GM12878 (cell line): ENCODE measurements at regions not wholly inside any gene's neighbourhood (a gene's known extent, or its start where the extent isn't known, plus 50 kb on each side); places are given as distances from the start of the nearest gene placed in this dataset.

Experiments used
- ATF7 ChIP-seq: fragments of 450-650 bp; IDR thresholded peaks from 2 replicates; pipeline ENCODE4 v1.6.1; 2016; ENCODE audit warnings: low read depth, mild to moderate bottlenecking
- ETV6 ChIP-seq, 2 experiments: fragments of 450-650 bp in 1 of 2; IDR thresholded peaks in 1 of 2; conservative IDR thresholded peaks in 1 of 2; 2 replicates each; pipeline ENCODE4 v1.6.1; 2014; ENCODE audit warnings: antibody characterized with exemption in 1 of 2, borderline replicate concordance in 1 of 2, low read depth in 1 of 2, mild to moderate bottlenecking in 1 of 2, moderate library complexity in 1 of 2
- EZH2 ChIP-seq: IDR thresholded peaks from 2 replicates; pipeline ENCODE4 v1.6.1; 2012; ENCODE audit warnings: low read depth, mild to moderate bottlenecking, control low read depth, inconsistent platforms, low read length, borderline replicate concordance; ENCODE audit not compliant: control insufficient read depth
- JUNB ChIP-seq: IDR thresholded peaks from 2 replicates; pipeline ENCODE4 v1.6.1; 2016; ENCODE audit warnings: antibody characterized with exemption, mild to moderate bottlenecking
- KDM1A ChIP-seq: fragments of 200-600 bp; sonication (generic); IDR thresholded peaks from 2 replicates; pipeline ENCODE4 v1.6.1; 2016; ENCODE audit warnings: borderline replicate concordance
- PAX8 ChIP-seq: fragments of 450-650 bp; IDR thresholded peaks from 2 replicates; pipeline ENCODE4 v1.6.1; 2017; ENCODE audit warnings: mild to moderate bottlenecking, moderate library complexity
- POLR2AphosphoS5 ChIP-seq: IDR thresholded peaks from 2 replicates; pipeline ENCODE4 v1.6.1; 2011; ENCODE audit warnings: mild to moderate bottlenecking, low read length, inconsistent platforms
- YBX1 ChIP-seq: fragments of 450-650 bp; IDR thresholded peaks from 2 replicates; pipeline ENCODE4 v1.6.1; 2016; ENCODE audit warnings: antibody characterized with exemption
- TF ChIP-seq, protein P1 (sequence below), 3 experiments: IDR thresholded peaks in 2 of 3; conservative IDR thresholded peaks in 1 of 3; 2 replicates each; pipeline ENCODE4 v1.5.1; 2011; ENCODE audit warnings: low read depth in 3 of 3, low read length in 3 of 3, mild to moderate bottlenecking in 3 of 3, control low read depth in 2 of 3, moderate library complexity in 2 of 3, inconsistent platforms in 1 of 3, mixed read lengths in 1 of 3; ENCODE audit not compliant: control insufficient read depth in 2 of 3, insufficient read depth in 1 of 3; ENCODE audit errors: extremely low read depth in 1 of 3
- TF ChIP-seq, protein P2 (sequence below): fragments of 450-650 bp; IDR thresholded peaks from 2 replicates; pipeline ENCODE4 v1.6.1; 2014; ENCODE audit warnings: mild to moderate bottlenecking
- TF ChIP-seq, protein P3 (sequence below): IDR thresholded peaks from 2 replicates; pipeline ENCODE4 v1.6.1; 2011; ENCODE audit warnings: low read depth, low read length, improper control_type of control experiment, borderline replicate concordance

DNA sequence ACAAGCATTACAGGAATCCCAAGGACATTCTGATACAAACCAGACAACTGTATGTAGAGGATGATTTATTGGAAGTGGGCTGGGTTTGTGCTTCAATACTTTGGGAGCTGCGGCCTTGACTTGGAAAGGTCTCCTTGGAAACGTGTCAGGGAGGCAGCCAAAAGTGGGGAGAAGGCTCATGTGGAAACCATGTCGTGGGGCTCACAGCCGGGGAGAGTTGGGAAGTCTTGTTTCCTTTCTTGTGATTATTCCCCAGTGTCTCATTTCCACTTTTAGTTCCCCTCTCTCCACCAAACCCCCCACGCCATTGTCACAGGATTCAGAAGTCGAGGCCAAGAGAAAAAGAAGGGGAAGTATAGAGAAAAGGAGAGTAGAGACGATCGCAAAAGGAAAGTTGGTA is 53.9 kb upstream of the SFMBT2 start:
- TF ChIP-seq JUNB (no peak), YBX1 (no peak), PAX8 (no peak), ATF7 (no peak), KDM1A (no peak), ETV6 (conservative IDR thresholded peaks at IDR 0.05 in 1 of 2, IDR thresholded peaks at IDR 0.05 in 1 of 2; ENCODE audit: borderline replicate concordance in 1 of 2, low read depth in 1 of 2) (no peak), POLR2AphosphoS5 (no peak), EZH2 (no peak)
- TF ChIP-seq, protein P1, sequence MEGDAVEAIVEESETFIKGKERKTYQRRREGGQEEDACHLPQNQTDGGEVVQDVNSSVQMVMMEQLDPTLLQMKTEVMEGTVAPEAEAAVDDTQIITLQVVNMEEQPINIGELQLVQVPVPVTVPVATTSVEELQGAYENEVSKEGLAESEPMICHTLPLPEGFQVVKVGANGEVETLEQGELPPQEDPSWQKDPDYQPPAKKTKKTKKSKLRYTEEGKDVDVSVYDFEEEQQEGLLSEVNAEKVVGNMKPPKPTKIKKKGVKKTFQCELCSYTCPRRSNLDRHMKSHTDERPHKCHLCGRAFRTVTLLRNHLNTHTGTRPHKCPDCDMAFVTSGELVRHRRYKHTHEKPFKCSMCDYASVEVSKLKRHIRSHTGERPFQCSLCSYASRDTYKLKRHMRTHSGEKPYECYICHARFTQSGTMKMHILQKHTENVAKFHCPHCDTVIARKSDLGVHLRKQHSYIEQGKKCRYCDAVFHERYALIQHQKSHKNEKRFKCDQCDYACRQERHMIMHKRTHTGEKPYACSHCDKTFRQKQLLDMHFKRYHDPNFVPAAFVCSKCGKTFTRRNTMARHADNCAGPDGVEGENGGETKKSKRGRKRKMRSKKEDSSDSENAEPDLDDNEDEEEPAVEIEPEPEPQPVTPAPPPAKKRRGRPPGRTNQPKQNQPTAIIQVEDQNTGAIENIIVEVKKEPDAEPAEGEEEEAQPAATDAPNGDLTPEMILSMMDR (IDR thresholded peaks at IDR 0.05 in 2 of 3, conservative IDR thresholded peaks at IDR 0.05 in 1 of 3; ENCODE audit: control insufficient read depth in 2 of 3, extremely low read depth in 1 of 3, insufficient read depth in 1 of 3, low read depth in 3 of 3, low read length in 3 of 3), result no peak
- TF ChIP-seq, protein P2, sequence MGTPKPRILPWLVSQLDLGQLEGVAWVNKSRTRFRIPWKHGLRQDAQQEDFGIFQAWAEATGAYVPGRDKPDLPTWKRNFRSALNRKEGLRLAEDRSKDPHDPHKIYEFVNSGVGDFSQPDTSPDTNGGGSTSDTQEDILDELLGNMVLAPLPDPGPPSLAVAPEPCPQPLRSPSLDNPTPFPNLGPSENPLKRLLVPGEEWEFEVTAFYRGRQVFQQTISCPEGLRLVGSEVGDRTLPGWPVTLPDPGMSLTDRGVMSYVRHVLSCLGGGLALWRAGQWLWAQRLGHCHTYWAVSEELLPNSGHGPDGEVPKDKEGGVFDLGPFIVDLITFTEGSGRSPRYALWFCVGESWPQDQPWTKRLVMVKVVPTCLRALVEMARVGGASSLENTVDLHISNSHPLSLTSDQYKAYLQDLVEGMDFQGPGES, result no peak
- TF ChIP-seq, protein P3, sequence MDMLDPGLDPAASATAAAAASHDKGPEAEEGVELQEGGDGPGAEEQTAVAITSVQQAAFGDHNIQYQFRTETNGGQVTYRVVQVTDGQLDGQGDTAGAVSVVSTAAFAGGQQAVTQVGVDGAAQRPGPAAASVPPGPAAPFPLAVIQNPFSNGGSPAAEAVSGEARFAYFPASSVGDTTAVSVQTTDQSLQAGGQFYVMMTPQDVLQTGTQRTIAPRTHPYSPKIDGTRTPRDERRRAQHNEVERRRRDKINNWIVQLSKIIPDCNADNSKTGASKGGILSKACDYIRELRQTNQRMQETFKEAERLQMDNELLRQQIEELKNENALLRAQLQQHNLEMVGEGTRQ, result no peak
